OCI-LY7 (cell line): ENCODE measurements at regions not wholly inside any gene's neighbourhood (a gene's known extent, or its start where the extent isn't known, plus 50 kb on each side); places are given as distances from the start of the nearest gene placed in this dataset.

Experiments
- EZH2phosphoT487 ChIP-seq: fragments of 200-600 bp; sonication (generic); IDR thresholded peaks from 2 replicates; pipeline ENCODE4 v1.6.1; 2018; ENCODE audit warnings: low read depth, borderline replicate concordance, mild to moderate bottlenecking, mixed run types, antibody characterized with exemption, low read length, moderate library complexity, mixed read lengths
- TF ChIP-seq, protein P1 (sequence below): fragments of 200-600 bp; sonication (generic); conservative IDR thresholded peaks from 2 replicates; pipeline ENCODE4 v1.5.1; 2014; ENCODE audit warnings: mild to moderate bottlenecking, antibody characterized with exemption, low read length, moderate library complexity, mixed read lengths

DNA sequence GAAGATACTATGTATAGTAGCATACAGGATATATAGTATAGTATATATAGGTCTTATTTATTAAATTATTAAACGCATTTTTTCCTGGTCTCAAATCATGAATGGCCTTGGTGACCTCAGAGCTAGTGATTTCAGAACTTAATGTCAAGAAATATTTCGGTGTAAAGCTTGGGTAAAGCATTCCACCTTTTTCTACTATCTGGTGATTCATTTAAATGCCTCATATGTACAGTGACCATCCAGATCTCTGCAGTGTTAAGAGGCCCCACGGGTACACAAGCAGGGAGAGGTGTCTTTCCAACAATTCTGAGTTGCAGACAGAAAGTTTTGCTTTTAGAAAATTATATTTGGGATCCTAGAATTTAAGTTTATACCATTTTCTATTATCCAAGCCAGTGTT, 626.5 kb downstream of the PTPRC start:
- TF ChIP-seq, protein P1, sequence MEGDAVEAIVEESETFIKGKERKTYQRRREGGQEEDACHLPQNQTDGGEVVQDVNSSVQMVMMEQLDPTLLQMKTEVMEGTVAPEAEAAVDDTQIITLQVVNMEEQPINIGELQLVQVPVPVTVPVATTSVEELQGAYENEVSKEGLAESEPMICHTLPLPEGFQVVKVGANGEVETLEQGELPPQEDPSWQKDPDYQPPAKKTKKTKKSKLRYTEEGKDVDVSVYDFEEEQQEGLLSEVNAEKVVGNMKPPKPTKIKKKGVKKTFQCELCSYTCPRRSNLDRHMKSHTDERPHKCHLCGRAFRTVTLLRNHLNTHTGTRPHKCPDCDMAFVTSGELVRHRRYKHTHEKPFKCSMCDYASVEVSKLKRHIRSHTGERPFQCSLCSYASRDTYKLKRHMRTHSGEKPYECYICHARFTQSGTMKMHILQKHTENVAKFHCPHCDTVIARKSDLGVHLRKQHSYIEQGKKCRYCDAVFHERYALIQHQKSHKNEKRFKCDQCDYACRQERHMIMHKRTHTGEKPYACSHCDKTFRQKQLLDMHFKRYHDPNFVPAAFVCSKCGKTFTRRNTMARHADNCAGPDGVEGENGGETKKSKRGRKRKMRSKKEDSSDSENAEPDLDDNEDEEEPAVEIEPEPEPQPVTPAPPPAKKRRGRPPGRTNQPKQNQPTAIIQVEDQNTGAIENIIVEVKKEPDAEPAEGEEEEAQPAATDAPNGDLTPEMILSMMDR: no peak
- no peak for TF ChIP-seq EZH2phosphoT487
